GM12874 (cell line): ENCODE measurements at regions not wholly inside any gene's neighbourhood (a gene's known extent, or its start where the extent isn't known, plus 50 kb on each side); places are given as distances from the start of the nearest gene placed in this dataset.

Experiments
- TF ChIP-seq, protein P1 (sequence below): IDR thresholded peaks from 2 replicates; pipeline ENCODE4 v1.5.1; 2011; ENCODE audit warnings: low read depth, mild to moderate bottlenecking, control low read depth, low read length, moderate library complexity; ENCODE audit not compliant: insufficient read depth

DNA sequence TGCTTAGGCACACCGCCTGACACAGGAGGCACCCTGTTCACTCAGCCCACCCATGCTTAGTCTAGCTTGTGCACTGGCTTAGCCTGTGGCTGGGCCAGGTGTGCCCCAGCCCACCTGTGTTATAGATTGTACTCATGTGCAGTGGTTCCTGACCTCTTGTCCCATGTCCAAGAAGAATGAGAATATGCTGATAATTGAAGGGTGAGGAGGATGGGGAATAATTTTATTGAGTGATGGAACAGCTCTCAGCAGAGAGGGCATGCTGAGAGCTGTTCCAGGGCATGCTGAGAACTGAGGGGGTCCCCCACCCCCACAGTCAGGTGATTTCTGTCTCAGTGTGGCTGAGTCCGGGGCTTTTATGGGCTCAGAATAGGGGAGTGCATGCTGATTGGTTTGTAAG lies 395.9 kb downstream of the FUT8 start:
- TF ChIP-seq, protein P1, sequence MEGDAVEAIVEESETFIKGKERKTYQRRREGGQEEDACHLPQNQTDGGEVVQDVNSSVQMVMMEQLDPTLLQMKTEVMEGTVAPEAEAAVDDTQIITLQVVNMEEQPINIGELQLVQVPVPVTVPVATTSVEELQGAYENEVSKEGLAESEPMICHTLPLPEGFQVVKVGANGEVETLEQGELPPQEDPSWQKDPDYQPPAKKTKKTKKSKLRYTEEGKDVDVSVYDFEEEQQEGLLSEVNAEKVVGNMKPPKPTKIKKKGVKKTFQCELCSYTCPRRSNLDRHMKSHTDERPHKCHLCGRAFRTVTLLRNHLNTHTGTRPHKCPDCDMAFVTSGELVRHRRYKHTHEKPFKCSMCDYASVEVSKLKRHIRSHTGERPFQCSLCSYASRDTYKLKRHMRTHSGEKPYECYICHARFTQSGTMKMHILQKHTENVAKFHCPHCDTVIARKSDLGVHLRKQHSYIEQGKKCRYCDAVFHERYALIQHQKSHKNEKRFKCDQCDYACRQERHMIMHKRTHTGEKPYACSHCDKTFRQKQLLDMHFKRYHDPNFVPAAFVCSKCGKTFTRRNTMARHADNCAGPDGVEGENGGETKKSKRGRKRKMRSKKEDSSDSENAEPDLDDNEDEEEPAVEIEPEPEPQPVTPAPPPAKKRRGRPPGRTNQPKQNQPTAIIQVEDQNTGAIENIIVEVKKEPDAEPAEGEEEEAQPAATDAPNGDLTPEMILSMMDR = no peak

DNA sequence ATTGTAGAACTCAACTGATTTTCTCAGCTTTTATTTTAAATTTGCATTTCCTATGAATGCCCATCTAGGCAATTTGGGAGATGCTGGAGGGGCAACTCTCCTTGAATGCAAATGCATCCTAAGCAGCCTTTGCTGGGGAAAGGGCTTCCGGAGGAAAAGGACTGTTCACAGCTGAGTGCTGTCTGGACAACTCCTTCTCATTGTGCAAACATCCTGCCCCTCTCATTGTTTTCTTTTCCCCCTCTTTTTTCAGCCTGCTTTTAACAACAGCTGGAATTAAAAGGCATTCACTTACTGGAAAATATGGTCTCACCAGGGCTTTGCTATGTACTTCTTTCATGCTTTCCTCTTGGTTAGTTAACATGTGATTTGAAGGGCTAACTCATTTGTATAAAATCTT lies 397.8 kb downstream of the FUT8 start:
- TF ChIP-seq, protein P1 = no peak

DNA sequence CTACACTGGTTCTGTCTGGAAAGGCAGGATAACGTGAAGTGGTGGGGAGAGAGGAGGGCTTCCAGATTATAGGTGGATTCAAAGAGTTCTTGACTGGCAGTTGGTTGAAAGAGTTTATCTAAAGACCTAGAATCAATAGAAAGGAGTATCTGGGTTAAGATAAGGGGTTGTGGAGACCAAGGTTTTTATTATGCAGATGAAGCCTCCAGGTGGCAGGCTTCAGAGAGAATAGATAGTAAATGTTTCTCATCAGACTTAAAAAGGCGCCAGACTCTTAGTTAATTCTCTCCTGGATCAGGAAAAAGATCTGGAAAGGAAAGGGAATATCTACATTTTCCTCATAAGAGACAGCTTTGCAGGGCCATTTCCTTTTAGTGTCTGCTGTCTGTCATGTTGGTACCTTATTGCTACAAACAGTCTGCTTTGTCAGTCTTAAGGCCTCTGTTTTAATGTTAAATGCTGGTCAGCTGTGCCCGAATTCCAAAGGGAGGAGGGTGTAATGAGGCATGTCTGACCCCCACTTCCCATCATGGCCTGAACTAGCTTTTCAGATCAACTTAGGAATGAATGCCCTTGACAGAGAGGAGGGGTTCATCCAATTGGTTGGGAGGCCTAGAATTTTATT lies 401.3 kb downstream of the FUT8 start:
- TF ChIP-seq, protein P1 = no peak

DNA sequence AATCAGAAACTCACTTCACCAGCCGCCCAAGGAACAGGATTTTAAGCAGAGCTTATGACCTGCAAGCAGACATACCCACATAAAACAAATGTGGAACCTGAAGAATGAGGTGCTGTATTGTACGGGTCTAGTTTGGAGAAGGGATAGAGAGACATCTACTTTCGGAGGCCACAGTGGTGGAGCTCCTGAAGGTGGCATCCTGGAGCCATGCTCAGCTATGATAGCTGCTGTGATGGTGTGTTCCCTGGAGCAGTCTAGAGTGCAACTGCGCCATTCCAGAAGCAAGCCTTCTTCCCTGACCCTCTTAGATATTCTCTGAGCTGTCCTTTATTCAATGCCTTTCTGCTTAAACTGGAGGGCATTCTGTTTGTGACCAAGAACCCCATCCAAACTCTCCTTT lies 402.6 kb downstream of the FUT8 start:
- TF ChIP-seq, protein P1 = no peak

DNA sequence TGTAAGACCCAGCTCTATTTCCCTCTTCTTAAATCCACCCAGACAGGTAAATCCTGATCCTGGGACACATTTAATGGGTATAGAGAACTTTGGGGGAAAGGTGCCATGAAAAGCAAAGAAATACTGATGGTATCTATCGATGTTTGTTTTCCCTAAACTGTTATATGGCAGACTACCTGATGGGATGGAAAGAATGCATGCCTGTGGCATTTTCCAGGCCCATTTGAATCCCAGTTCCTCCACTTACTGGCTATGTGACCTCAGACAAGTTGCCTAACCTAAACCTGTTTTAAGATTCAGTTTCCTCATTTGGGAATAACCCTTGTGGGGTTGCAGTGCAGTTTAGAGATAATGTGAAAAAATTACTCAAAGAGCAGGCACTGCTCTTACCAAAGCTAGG lies 404.5 kb downstream of the FUT8 start:
- TF ChIP-seq, protein P1 = no peak

DNA sequence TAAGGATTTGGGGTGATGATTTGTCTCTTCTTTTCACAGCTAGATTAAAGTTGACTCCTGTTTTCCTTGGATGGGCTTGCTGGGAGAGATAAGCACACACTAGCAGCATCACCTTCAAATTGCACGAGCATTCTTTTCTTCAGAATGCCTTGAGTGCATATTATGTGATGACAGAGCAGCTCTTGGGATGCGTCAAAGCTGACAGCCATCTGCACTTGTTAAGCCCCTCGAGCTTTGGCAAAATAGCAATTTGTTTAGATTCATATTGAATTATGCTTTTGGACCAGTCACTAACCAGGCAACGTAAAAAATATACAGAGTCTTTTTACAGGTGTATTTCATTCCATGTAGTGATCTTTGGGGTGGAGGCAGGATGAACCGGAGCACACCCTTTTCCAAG lies 407.0 kb downstream of the FUT8 start:
- TF ChIP-seq, protein P1 = no peak

DNA sequence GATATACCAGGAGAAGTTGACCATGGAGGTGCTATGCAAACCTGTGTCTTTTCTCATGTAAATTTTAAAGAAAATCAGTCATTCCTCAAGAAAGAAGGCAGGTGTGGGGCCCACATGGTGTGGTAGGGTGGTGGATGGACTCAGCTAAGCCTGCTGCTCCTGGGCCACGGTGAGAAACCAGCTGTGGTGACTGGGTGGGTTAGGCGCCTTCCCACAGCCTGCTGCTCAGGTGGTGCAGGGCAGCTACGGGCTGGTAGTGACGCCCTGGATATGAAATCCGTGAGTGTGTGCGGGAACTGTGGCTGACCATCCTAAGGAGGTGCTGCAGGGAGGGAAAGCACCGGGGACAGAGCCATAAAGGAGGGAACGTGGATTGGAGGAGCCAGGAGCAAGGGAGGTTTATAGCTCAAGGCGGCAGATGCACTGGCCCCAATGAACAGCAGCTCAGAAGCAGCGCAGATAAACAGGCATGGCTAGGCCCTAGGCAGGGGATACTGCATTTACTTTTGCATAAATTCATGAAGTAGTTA lies 408.8 kb downstream of the FUT8 start:
- TF ChIP-seq, protein P1 = no peak
